Stimulated activated CD4-positive, alpha-beta T cell treated with anti-CD3 and anti-CD28 coated beads, Interleukin-2, amount 100 ng/mL, for 4 hours (primary cell): ENCODE measurements at regions not wholly inside any gene's neighbourhood (a gene's known extent, or its start where the extent isn't known, plus 50 kb on each side); places are given as distances from the start of the nearest gene placed in this dataset.
"Not testable (repeated sequence)": the region's sequence is repeated elsewhere in the genome, so short reads cannot be mapped to it uniquely, and the experiment has no call there.

ENCODE experiments used
- DNase-seq: peaks from one replicate; pipeline ENCODE4 v3.0.0-alpha.2; 2020; ENCODE audit warnings: low read depth

DNA sequence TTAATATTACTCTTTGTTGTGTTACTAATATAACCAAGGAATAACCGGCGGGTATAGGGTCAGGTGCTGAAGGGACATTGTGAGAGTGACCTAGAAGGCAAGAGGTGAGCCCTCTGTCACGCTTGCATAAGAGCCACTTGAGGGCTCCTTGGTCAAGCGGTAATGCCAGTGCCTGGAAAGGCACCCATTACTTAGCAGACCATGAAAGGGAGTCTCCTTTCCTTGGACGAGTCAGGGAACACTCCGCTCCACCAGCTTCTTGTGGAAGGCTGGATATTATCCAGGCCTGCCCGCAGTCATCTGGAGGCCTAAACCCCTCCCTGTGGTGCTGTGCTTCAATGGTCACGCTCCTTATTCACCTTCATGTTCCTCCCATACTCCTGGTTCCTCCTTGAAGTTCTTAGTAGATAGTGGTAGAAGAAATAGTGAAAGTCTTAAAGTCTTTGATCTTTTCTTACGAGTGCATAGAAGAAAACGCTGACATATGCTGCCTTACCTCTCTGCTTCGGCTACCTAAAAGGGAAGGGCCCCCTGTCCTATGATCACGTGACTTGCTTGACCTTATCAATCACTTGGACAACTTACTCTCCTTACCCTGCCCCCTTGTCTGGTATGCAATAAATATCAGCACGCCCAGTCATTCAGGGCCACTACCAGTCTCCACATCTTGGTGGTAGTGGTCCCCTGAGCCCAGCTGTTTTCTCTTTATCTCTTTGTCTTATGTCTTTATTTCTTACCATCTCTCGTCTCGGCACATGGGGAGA, 59.6 kb upstream of the DMRTB1 start:
- DNase-seq = not testable (repeated sequence)

DNA sequence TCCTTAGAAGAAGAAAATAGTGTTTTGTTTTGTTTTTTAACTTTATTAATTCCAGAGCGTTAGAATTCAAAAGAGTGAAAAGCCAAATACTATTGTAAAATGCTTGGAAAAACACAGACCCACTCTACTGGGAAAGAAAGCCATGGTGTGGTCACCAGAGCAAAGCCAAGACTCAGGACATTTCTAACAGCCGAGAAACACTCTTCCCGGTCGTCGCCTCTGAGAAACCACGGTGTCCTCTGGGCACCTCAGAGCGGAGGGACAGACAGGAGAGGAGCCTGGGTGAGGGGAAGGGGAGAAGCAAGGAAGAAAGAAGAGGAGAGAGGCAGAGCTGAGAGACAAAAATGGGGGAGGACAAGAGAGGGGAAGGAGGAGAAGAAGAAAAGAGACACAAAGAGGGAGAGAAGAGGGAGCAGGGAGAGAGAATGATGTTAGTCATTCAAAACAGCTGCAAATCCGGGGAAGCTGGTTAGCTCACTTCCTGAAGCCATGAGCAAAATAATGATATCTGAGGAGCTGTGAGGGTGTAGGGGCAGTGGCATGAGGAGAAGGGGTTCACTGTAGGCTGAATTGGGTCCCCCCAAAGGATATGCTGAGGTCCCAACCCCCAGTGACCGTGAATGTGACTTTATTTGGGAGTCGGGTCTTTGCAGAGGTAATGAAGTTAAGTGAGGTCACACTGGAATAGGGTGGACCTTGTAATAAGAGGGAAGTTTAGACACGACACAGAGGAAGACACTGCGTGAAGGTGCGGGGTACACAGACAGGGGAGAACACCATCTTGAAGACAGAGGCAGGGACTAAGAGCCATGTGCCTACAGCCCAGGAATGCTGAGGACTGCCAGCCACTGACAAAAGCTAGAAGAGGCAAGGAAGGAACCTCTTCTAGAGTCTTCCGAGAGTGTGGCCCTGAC, 58.2 kb upstream of the DMRTB1 start:
- no peak for DNase-seq

DNA sequence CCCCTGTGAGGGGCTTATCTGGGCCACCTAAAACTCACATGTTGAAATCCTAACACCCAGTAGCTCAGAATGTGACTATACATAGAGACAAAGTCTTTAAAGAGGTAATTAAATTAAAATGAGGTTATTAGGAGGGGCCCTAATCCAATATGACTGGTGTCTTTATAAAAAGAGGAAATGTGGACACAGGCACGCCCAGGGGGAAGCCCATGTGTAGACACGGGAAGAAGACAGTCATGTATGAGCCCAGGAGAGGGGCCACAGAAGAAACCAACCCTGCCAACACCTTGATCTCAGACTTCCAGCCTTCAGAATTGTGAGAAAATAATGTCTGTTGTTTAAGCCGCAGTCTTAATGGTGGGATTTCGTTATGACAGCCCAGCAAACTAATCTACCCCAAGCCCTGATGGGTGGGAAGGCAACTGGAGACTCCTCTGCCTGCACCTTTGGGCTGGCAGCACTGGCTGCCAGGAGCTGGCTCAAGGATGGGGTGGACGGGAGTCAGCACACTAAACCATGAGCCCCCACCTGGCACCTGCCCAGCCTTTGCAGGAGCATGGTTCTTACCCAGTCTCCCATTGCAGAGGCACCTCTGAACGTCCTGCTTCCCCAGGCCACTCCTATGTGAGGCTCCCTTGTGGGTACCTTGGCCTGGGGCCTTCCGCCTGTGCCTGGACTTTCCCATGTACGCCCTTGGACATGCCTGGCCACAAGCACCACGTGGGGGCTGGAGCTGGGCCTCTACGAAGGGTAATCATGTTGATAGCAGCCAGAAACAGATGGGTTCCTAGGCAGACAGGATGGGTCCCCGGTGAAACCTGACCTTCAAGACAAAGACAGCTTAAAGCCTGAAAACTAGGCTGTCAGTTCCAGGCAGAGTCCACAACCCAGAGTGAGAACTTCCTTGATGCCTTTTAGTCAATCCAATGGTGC, 57.1 kb upstream of the DMRTB1 start:
- no peak for DNase-seq

DNA sequence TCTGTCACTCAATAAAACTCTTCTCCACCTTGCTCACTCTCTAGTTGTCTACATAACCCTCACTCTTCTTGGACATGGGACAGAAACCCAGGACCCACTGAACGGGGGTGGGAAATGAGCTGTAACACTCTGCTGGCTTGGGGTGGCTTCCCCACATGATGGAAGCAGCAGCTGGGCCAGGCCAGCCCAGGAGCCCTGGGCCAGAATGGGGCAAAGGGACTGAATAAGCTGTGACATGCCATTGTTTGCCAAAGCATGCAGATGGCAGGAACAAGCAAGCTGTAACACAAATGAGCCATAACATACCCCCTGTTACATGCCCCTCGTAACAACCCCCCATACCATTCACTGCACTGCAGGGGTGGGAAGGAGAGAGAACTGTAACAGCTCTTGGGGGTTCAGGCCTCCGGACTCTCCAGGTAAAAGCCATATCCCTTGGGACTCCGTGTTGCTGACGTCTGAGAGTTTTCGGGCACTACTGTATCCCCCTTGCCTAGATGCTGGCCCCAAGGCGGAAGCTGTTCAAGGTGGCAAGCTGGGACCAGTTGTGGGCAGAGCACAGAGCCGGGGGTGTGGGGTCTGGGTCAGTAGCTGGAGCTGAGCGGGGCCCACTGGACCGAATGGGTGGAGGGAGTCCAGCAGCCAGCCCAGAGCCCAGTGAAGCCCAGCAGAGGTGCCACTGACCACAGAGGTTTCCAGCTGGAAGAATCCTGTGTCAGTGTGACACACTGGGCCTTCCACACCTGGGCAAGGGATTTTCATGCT, 56.1 kb upstream of the DMRTB1 start:
- DNase-seq = no peak

DNA sequence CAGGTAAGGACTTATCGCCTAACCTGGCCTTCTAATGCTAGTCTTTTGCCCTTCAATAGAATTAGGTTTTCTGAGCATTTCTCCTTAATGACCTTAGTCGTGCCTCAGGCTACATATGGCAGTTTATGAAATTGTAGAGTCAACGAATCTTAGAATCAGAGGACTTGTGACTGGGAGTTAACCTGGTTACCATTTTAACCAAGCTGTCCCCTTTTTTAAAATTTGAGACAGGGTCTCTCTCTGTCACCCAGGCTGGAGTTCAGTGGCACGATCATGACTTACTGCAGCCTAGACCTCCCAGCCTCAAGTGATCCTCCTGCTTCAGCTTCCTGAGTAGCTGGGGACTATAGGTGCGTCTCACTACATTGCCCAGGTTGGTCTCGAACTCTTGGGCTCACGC, 53.5 kb upstream of the DMRTB1 start:
- DNase-seq = no peak

DNA sequence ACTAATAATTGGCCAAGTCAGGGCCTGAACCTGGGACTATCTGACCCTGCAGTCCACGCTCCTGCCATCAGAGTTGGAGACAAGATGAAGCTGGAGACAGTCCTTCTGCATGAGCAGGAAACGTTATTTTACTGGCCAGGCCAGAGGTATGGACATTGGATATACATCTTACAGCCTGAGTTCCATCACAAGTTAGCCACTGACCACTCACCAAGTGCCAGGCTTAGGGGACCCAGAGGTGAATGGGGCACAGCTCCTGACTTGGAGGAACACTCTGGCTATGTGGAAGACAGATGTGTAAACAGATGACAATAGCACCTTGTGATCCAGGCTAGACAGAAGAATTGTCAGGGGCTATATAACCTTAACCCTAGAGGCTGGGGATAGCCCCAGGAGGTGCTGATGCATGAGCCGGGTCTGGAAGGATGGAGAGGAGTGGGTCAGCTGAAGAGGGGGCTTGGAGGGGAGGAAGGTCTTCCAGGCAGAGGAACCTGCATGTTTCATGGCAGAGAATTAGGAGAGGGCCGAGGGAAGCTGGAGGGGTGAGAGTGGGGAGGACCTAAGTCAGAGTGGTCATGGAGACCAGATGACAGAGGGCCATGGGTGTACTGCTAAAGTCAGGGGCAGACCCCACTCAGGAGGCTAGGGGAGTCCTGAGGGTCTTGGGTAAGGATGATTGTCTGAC, 52.5 kb upstream of the DMRTB1 start:
- no peak for DNase-seq

DNA sequence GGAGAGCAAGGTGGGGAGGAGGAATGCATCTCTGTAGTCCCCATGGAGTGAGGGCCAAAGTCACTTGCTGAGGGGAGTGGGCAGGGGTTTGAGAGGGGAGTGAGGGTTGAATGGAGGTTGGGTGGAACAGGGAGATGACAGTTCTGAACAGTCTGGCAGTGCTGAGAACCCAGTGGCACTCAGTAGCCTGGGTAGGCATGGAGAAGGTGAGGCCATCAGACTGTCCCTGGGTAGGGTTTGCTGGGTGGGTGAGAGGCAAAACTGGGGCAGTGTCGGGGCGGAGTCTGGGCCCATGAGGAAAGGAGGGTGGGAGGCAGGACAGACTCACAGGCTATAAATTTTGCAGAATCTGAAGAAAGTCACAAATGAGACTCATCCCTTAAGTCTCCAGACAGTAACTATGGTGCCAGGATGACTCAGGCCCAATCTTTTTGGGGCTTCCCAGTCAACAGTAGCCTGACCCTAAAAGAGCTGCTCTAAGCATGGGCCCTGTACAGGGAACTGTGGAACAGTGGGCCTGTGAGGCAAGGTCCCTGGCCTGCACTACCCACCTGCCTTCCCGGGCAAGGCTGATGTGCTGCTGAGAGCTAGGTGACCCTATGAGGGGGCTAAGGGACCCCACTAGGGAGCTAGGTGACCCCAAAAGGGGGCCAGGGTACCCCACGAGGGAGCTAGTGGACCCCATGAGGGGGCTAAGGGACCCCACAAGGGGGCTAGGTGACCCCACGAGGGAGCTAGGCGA, 51.0 kb upstream of the DMRTB1 start:
- no peak for DNase-seq

DNA sequence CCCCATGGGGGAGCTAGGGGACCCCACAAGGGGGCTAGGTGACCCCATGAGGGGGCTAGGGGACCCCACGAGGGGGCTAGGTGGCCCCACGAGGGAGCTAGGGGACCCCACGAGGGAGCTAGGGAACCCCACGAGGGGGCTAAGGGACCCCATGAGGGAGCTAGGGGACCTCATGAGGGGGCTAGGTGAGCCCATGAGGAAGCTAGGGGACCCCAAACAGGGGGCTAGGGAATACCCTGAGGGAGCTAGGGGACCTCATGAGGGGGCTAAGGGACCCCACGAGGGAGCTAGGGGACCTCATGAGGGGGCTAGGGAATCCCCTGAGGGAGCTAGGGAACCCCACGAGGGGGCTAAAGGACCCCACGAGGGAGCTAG, 50.5 kb upstream of the DMRTB1 start:
- DNase-seq = no peak

DNA sequence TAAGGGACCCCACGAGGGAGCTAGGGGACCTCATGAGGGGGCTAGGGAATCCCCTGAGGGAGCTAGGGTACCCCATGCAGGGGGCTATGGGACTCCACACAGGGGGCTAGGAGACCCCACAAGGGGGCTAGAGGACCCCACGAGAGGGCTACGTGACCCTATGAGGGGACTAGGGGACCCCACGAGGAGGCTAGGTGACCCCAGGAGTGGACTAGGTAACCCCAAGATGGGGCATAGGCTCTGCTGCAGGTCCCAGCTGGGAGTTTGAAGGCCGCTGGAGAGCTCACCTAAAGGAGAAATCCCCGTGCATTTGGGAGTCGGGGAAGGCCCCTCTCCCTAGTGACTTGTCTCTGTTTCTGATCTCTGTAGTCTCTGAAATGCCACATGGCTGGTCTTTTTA, 50.0 kb upstream of the DMRTB1 start:
- DNase-seq = no peak
